NT2/D1 (cell line): ENCODE measurements at regions not wholly inside any gene's neighbourhood (a gene's known extent, or its start where the extent isn't known, plus 50 kb on each side); places are given as distances from the start of the nearest gene placed in this dataset.

Experiments
- DNase-seq: peaks from one replicate; pipeline ENCODE4 v3.0.0-alpha.2; 2011; ENCODE audit warnings: low read depth, low spot score
- H3K27me3 ChIP-seq: 2 replicates; pipeline ENCODE4 v1.6.0; 2011; ENCODE audit warnings: mild to moderate bottlenecking; ENCODE audit not compliant: insufficient read length, insufficient read depth
- H3K36me3 ChIP-seq: 2 replicates; pipeline ENCODE4 v1.6.1; 2011; ENCODE audit warnings: mild to moderate bottlenecking, low read length, mixed read lengths; ENCODE audit not compliant: insufficient read depth, insufficient read length
- H3K4me1 ChIP-seq: 2 replicates; pipeline ENCODE4 v1.5.1; 2011; ENCODE audit not compliant: insufficient read depth, insufficient read length
- H3K4me3 ChIP-seq: 2 replicates; pipeline ENCODE4 v1.5.1; 2011; ENCODE audit warnings: low read depth; ENCODE audit not compliant: insufficient read length
- H3K9ac ChIP-seq: 2 replicates; pipeline ENCODE4 v1.6.0; 2011; ENCODE audit warnings: low read depth; ENCODE audit not compliant: insufficient read length
- H3K9me3 ChIP-seq: 2 replicates; pipeline ENCODE4 v1.5.1; 2011; ENCODE audit warnings: mild to moderate bottlenecking, low read length; ENCODE audit not compliant: insufficient read depth
- SUZ12 ChIP-seq: IDR thresholded peaks from 2 replicates; pipeline ENCODE4 v1.6.1; 2011; ENCODE audit not compliant: insufficient read length, insufficient read depth; ENCODE audit errors: extremely low read depth
- YY1 ChIP-seq: IDR thresholded peaks from 2 replicates; pipeline ENCODE4 v1.6.1; 2011; ENCODE audit not compliant: insufficient read length, insufficient read depth
- ZNF274 ChIP-seq: IDR thresholded peaks from 2 replicates; pipeline ENCODE4 v1.6.1; 2011; ENCODE audit warnings: mild to moderate bottlenecking, low read depth, low read length

- H3K4me3 ChIP-seq, result no peak overlapping the region
- no peaks in the 10 kb centered on the region for H3K9me3 ChIP-seq
- no peak for TF ChIP-seq SUZ12
- no peak for TF ChIP-seq ZNF274
- no peak for TF ChIP-seq YY1
- H3K4me1 ChIP-seq, result no peaks in the 10 kb centered on the region
- H3K36me3 ChIP-seq, result no peaks in the 10 kb centered on the region
- DNase-seq, result no peak
- no peaks in the 10 kb centered on the region for H3K27me3 ChIP-seq
- no peak overlapping the region for H3K9ac ChIP-seq
Measured at GRCh38 chr4:63700569-63700968, 708.7 kb downstream of the TECRL start.

- no peak overlapping the region for H3K4me3 ChIP-seq
- H3K36me3 ChIP-seq, result no peaks in the 10 kb centered on the region
- TF ChIP-seq YY1 (no peak), ZNF274 (no peak), SUZ12 (no peak)
Measured at GRCh38 chr4:63693321-63693720, 715.9 kb downstream of the TECRL start.

GRCh38 chr4:63678358-63678931 lies 730.8 kb downstream of the TECRL start:
- TF ChIP-seq YY1 (no peak), SUZ12 (no peak), ZNF274 (no peak)
- Histone ChIP-seq H3K9ac (no peak overlapping the region), H3K9me3 (no peaks in the 10 kb centered on the region), H3K4me1 (no peaks in the 10 kb centered on the region), H3K27me3 (no peaks in the 10 kb centered on the region), H3K36me3 (no peaks in the 10 kb centered on the region), H3K4me3 (no peak overlapping the region)
- no peak for DNase-seq

More at GRCh38 chr4:63693321-63693720, 715.9 kb downstream of the TECRL start:
- H3K27me3 ChIP-seq, result no peaks in the 10 kb centered on the region
- no peaks in the 10 kb centered on the region for H3K4me1 ChIP-seq
- H3K9ac ChIP-seq, result no peak overlapping the region
- peaks cover 13% of the 10 kb centered on the region; the same call in 1 of the 2 replicates for H3K9me3 ChIP-seq
- DNase-seq, result no peak

GRCh38 chr4:63670735-63671134 lies 738.5 kb downstream of the TECRL start:
- Histone ChIP-seq H3K36me3 (no peaks in the 10 kb centered on the region), H3K4me3 (no peak overlapping the region), H3K9me3 (no peaks in the 10 kb centered on the region), H3K9ac (no peak overlapping the region), H3K27me3 (no peaks in the 10 kb centered on the region), H3K4me1 (no peaks in the 10 kb centered on the region)
- TF ChIP-seq ZNF274 (no peak), YY1 (no peak), SUZ12 (no peak)
- no peak for DNase-seq

GRCh38 chr4:63663870-63664269 lies 745.4 kb downstream of the TECRL start:
- H3K9me3 ChIP-seq, result no peaks in the 10 kb centered on the region
- no peaks in the 10 kb centered on the region for H3K4me1 ChIP-seq
- H3K36me3 ChIP-seq, result no peaks in the 10 kb centered on the region
- no peak overlapping the region for H3K9ac ChIP-seq
- no peak overlapping the region for H3K4me3 ChIP-seq
- H3K27me3 ChIP-seq, result no peaks in the 10 kb centered on the region
- no peak for DNase-seq
- TF ChIP-seq YY1 (no peak), SUZ12 (no peak), ZNF274 (no peak)

GRCh38 chr4:63644396-63644795 lies 764.9 kb downstream of the TECRL start:
- Histone ChIP-seq H3K9me3 (no peaks in the 10 kb centered on the region), H3K4me3 (no peak overlapping the region), H3K9ac (no peak overlapping the region), H3K36me3 (no peaks in the 10 kb centered on the region), H3K27me3 (no peaks in the 10 kb centered on the region), H3K4me1 (no peaks in the 10 kb centered on the region)
- DNase-seq, result no peak
- TF ChIP-seq YY1 (no peak), ZNF274 (no peak), SUZ12 (no peak)

- no peak overlapping the region for H3K9ac ChIP-seq
- no peaks in the 10 kb centered on the region for H3K9me3 ChIP-seq
- H3K4me3 ChIP-seq, result no peak overlapping the region
- DNase-seq, result no peak
- H3K36me3 ChIP-seq, result no peaks in the 10 kb centered on the region
- H3K27me3 ChIP-seq, result no peaks in the 10 kb centered on the region
- TF ChIP-seq SUZ12 (no peak), ZNF274 (no peak), YY1 (no peak)
- no peaks in the 10 kb centered on the region for H3K4me1 ChIP-seq
Measured at GRCh38 chr4:63637270-63637669, 772.0 kb downstream of the TECRL start.

GRCh38 chr4:63632858-63633257 lies 776.4 kb downstream of the TECRL start:
- no peaks in the 10 kb centered on the region for H3K9me3 ChIP-seq
- H3K4me1 ChIP-seq, result no peaks in the 10 kb centered on the region
- no peak overlapping the region for H3K9ac ChIP-seq
- H3K4me3 ChIP-seq, result no peak overlapping the region
- no peak for DNase-seq
- TF ChIP-seq SUZ12, result no peak
- TF ChIP-seq YY1, result no peak
- no peak for TF ChIP-seq ZNF274
- H3K36me3 ChIP-seq, result no peaks in the 10 kb centered on the region
- no peaks in the 10 kb centered on the region for H3K27me3 ChIP-seq
